Stimulated activated naive CD4-positive, alpha-beta T cell (primary cell): ENCODE measurements at regions not wholly inside any gene's neighbourhood (a gene's known extent, or its start where the extent isn't known, plus 50 kb on each side); places are given as distances from the start of the nearest gene placed in this dataset.
"Not testable (repeated sequence)": the region's sequence is repeated elsewhere in the genome, so short reads cannot be mapped to it uniquely, and the experiment has no call there.

Source experiments
- DNase-seq, 6 experiments: peaks; one replicate each; lab custom pipeline; 2025; lab: John Stamatoyannopoulos, UW

- DNase-seq, result no peak
Measured at GRCh38 chr4:111031596-111031995, 408.7 kb upstream of the PITX2 start.

- DNase-seq, result no peak
Measured at GRCh38 chr4:111037591-111038360, 414.9 kb upstream of the PITX2 start.

GRCh38 chr4:111040904-111041303, 418.0 kb upstream of the PITX2 start:
- DNase-seq, result no peak

GRCh38 chr4:111043286-111043685, 420.4 kb upstream of the PITX2 start:
- DNase-seq, result no peak

- no peak for DNase-seq
Measured at GRCh38 chr4:111045992-111046391, 423.1 kb upstream of the PITX2 start.

- DNase-seq, result no peak
Measured at GRCh38 chr4:111046811-111047210, 423.9 kb upstream of the PITX2 start.

- DNase-seq, result no peak
Measured at GRCh38 chr4:111048316-111048715, 425.4 kb upstream of the PITX2 start.

GRCh38 chr4:111064342-111064993, 441.6 kb upstream of the PITX2 start:
- no peak for DNase-seq

GRCh38 chr4:111066001-111066400, 443.1 kb upstream of the PITX2 start:
- DNase-seq, result no peak

- no peak for DNase-seq
Measured at GRCh38 chr4:111066447-111066846, 443.6 kb upstream of the PITX2 start.

- no peak for DNase-seq
Measured at GRCh38 chr4:111066887-111067286, 444.0 kb upstream of the PITX2 start.

GRCh38 chr4:111068883-111069282, 446.0 kb upstream of the PITX2 start:
- DNase-seq, result no peak

- DNase-seq, result no peak
Measured at GRCh38 chr4:111070390-111070789, 447.5 kb upstream of the PITX2 start.

GRCh38 chr4:111074523-111075114, 451.7 kb upstream of the PITX2 start:
- no peak for DNase-seq

GRCh38 chr4:111076299-111076698, 453.4 kb upstream of the PITX2 start:
- not testable (repeated sequence) for DNase-seq

GRCh38 chr4:111108153-111108552, 485.3 kb upstream of the PITX2 start:
- no peak for DNase-seq

- no peak for DNase-seq
Measured at GRCh38 chr4:111113591-111113990, 490.7 kb upstream of the PITX2 start.

GRCh38 chr4:111115881-111116280, 493.0 kb upstream of the PITX2 start:
- DNase-seq, result no peak

GRCh38 chr4:111120191-111120590, 497.3 kb upstream of the PITX2 start:
- DNase-seq, result no peak

GRCh38 chr4:111126340-111126739, 503.5 kb upstream of the PITX2 start:
- no peak for DNase-seq

- DNase-seq, result no peak
Measured at GRCh38 chr4:111127841-111128240, 505.0 kb upstream of the PITX2 start.

GRCh38 chr4:111128327-111128726, 505.4 kb upstream of the PITX2 start:
- no peak for DNase-seq

- no peak for DNase-seq
Measured at GRCh38 chr4:111136438-111136837, 513.6 kb upstream of the PITX2 start.
